OCI-M1 (cell line): ENCODE measurements at regions not wholly inside any gene's neighbourhood (a gene's known extent, or its start where the extent isn't known, plus 50 kb on each side); places are given as distances from the start of the nearest gene placed in this dataset.
A peak's percentile ranks its signal among the peaks of the same experiment; 100 is the strongest.
"Not testable (repeated sequence)": the region's sequence is repeated elsewhere in the genome, so short reads cannot be mapped to it uniquely, and the experiment has no call there.

Experiments used
- DNase-seq: peaks from one replicate; lab custom pipeline; 2025; lab: John Stamatoyannopoulos, UW

- DNase-seq, result peak; percentile 23
Observed at GRCh38 chr6:9708600-9708999, 706.3 kb downstream of the TFAP2A start.

GRCh38 chr6:9704989-9705388 lies 709.9 kb downstream of the TFAP2A start:
- DNase-seq, result no peak

- no peak for DNase-seq
Observed at GRCh38 chr6:9702914-9703313, 712.0 kb downstream of the TFAP2A start.

GRCh38 chr6:9699888-9700287 lies 715.0 kb downstream of the TFAP2A start:
- DNase-seq, result peak; percentile 26

GRCh38 chr6:9697263-9697931 lies 717.5 kb downstream of the TFAP2A start:
- no peak for DNase-seq

GRCh38 chr6:9690388-9690787 lies 724.5 kb downstream of the TFAP2A start:
- no peak for DNase-seq

GRCh38 chr6:9680727-9681126 lies 734.1 kb downstream of the TFAP2A start:
- not testable (repeated sequence) for DNase-seq

- no peak for DNase-seq
Observed at GRCh38 chr6:9675122-9675521, 739.8 kb downstream of the TFAP2A start.

GRCh38 chr6:9659848-9660247 lies 755.0 kb downstream of the TFAP2A start:
- peak; percentile 30 for DNase-seq

GRCh38 chr6:9657994-9658393 lies 756.9 kb downstream of the TFAP2A start:
- DNase-seq, result no peak

GRCh38 chr6:9647599-9647998 lies 767.3 kb downstream of the TFAP2A start:
- DNase-seq, result no peak

- no peak for DNase-seq
Observed at GRCh38 chr6:9647071-9647445, 767.8 kb downstream of the TFAP2A start.

- peak; percentile 58 for DNase-seq
Observed at GRCh38 chr6:9646342-9647070, 768.4 kb downstream of the TFAP2A start.

- no peak for DNase-seq
Observed at GRCh38 chr6:9638861-9639260, 776.0 kb downstream of the TFAP2A start.

- no peak for DNase-seq
Observed at GRCh38 chr6:9634776-9635175, 780.1 kb downstream of the TFAP2A start.

- DNase-seq, result no peak
Observed at GRCh38 chr6:9632026-9632425, 782.8 kb downstream of the TFAP2A start.

- DNase-seq, result no peak
Observed at GRCh38 chr6:9628819-9629218, 786.1 kb downstream of the TFAP2A start.

GRCh38 chr6:9627916-9628315 lies 787.0 kb downstream of the TFAP2A start:
- no peak for DNase-seq

GRCh38 chr6:9623985-9624384 lies 790.9 kb downstream of the TFAP2A start:
- no peak for DNase-seq

- DNase-seq, result no peak
Observed at GRCh38 chr6:9623228-9623832, 791.5 kb downstream of the TFAP2A start.

GRCh38 chr6:9621276-9621675 lies 793.6 kb downstream of the TFAP2A start:
- no peak for DNase-seq

GRCh38 chr6:9620687-9621086 lies 794.2 kb downstream of the TFAP2A start:
- no peak for DNase-seq

- no peak for DNase-seq
Observed at GRCh38 chr6:9620263-9620662, 794.6 kb downstream of the TFAP2A start.
